Right atrium auricular region (tissue), 2 donors: ENCODE measurements at regions not wholly inside any gene's neighbourhood (a gene's known extent, or its start where the extent isn't known, plus 50 kb on each side); places are given as distances from the start of the nearest gene placed in this dataset.

Experiments
- DNase-seq: peaks from one replicate; pipeline ENCODE4 v3.0.0-alpha.2; 2019; ENCODE audit warnings: low spot score
- H3K27ac ChIP-seq, 2 donors: fragments of 200-600 bp; sonication (generic); 1 replicate in 1 of 2; 2 replicates in 1 of 2; pipeline ENCODE4 v1.5.1; 2016 to 2019
- H3K27me3 ChIP-seq, 2 donors: fragments of 200-600 bp; sonication (generic); one replicate each; pipeline versions ENCODE4 v1.5.1 to v1.6.0; 2017 to 2019
- H3K36me3 ChIP-seq: fragments of 200-600 bp; sonication (generic); one replicate; pipeline ENCODE4 v1.5.1; 2016
- H3K4me1 ChIP-seq, 2 donors: fragments of 200-600 bp; sonication (generic); one replicate each; pipeline versions ENCODE4 v1.5.1 to v1.6.0; 2017 to 2019
- H3K4me3 ChIP-seq, 2 donors: fragments of 200-600 bp; sonication (generic); 1 replicate in 1 of 2; 2 replicates in 1 of 2; pipeline ENCODE4 v1.5.1; 2017 to 2019; ENCODE audit warnings: mild to moderate bottlenecking in 1 of 2, moderate library complexity in 1 of 2
- H3K9me3 ChIP-seq, 2 donors: fragments of 200-600 bp; sonication (generic); one replicate each; pipeline ENCODE4 v1.5.1; 2019
- CTCF ChIP-seq, 2 donors: fragments of 200-600 bp; sonication (generic); IDR thresholded peaks; one replicate each; pipeline ENCODE4 v1.5.1; 2019; ENCODE audit warnings: antibody characterized with exemption in 2 of 2

GRCh38 chr18:26689226-26689879 lies 141.0 kb upstream of the KCTD1 start:
- no peaks in the 10 kb centered on the region for H3K9me3 ChIP-seq
- no peaks in the 10 kb centered on the region for H3K36me3 ChIP-seq
- DNase-seq, result no peak
- no peaks in the 10 kb centered on the region for H3K27me3 ChIP-seq
- no peak for TF ChIP-seq CTCF (IDR thresholded peaks at IDR 0.05)
- H3K27ac ChIP-seq, result no peak overlapping the region
- no peaks in the 10 kb centered on the region for H3K4me1 ChIP-seq
- H3K4me3 ChIP-seq, result no peak overlapping the region

- H3K27me3 ChIP-seq, result no peaks in the 10 kb centered on the region
- TF ChIP-seq CTCF (IDR thresholded peaks at IDR 0.05), result no peak
- H3K36me3 ChIP-seq, result no peaks in the 10 kb centered on the region
- no peak overlapping the region for H3K4me3 ChIP-seq
- H3K9me3 ChIP-seq, result no peaks in the 10 kb centered on the region
- H3K27ac ChIP-seq, result no peak overlapping the region
- DNase-seq, result no peak
- H3K4me1 ChIP-seq, result no peaks in the 10 kb centered on the region
Measured at GRCh38 chr18:26686532-26686931, 138.2 kb upstream of the KCTD1 start.

- Histone ChIP-seq H3K4me1 (no peaks in the 10 kb centered on the region), H3K4me3 (no peak overlapping the region), H3K36me3 (no peaks in the 10 kb centered on the region), H3K27ac (no peak overlapping the region), H3K27me3 (no peaks in the 10 kb centered on the region), H3K9me3 (no peaks in the 10 kb centered on the region)
- DNase-seq, result no peak
- no peak for TF ChIP-seq CTCF (IDR thresholded peaks at IDR 0.05)
Measured at GRCh38 chr18:26685438-26686157, 137.2 kb upstream of the KCTD1 start.

GRCh38 chr18:26677957-26678356 lies 129.6 kb upstream of the KCTD1 start:
- H3K9me3 ChIP-seq, result no peaks in the 10 kb centered on the region
- H3K27ac ChIP-seq, result no peak overlapping the region
- H3K4me1 ChIP-seq, result no peaks in the 10 kb centered on the region
- H3K4me3 ChIP-seq, result no peak overlapping the region
- H3K27me3 ChIP-seq, result no peaks in the 10 kb centered on the region
- DNase-seq, result no peak
- no peaks in the 10 kb centered on the region for H3K36me3 ChIP-seq
- TF ChIP-seq CTCF (IDR thresholded peaks at IDR 0.05), result no peak

GRCh38 chr18:26667046-26667445 lies 118.7 kb upstream of the KCTD1 start:
- Histone ChIP-seq H3K36me3 (no peaks in the 10 kb centered on the region), H3K4me1 (no peaks in the 10 kb centered on the region), H3K27me3 (no peaks in the 10 kb centered on the region), H3K9me3 (no peaks in the 10 kb centered on the region), H3K27ac (no peak overlapping the region), H3K4me3 (no peak overlapping the region)
- TF ChIP-seq CTCF (IDR thresholded peaks at IDR 0.05), result no peak
- DNase-seq, result no peak
